ENCODE measurements at regions not wholly inside any gene's neighbourhood (a gene's known extent, or its start where the extent isn't known, plus 50 kb on each side); places are given as distances from the start of the nearest gene placed in this dataset.

DNA sequence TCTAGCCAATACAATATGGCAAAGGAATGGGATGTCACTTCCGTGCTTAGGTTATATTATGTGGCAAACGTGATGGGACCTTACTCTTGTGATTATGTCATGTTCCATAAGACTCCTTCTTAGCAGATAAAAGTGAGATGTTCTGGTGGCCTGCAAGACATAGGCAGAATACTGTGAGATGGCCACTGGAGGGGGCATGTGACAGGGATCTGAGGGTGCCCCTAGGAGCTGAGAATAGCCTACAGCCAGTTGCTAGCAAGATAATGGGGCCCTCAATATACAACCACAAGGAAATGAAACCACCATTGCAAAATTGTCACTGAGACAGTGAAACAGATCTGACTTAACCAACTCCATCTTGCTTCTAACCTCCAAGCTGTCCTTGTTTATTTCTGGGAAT lies 151.4 kb upstream of the SSTR1 start:
- TF ChIP-seq, protein P1, sequence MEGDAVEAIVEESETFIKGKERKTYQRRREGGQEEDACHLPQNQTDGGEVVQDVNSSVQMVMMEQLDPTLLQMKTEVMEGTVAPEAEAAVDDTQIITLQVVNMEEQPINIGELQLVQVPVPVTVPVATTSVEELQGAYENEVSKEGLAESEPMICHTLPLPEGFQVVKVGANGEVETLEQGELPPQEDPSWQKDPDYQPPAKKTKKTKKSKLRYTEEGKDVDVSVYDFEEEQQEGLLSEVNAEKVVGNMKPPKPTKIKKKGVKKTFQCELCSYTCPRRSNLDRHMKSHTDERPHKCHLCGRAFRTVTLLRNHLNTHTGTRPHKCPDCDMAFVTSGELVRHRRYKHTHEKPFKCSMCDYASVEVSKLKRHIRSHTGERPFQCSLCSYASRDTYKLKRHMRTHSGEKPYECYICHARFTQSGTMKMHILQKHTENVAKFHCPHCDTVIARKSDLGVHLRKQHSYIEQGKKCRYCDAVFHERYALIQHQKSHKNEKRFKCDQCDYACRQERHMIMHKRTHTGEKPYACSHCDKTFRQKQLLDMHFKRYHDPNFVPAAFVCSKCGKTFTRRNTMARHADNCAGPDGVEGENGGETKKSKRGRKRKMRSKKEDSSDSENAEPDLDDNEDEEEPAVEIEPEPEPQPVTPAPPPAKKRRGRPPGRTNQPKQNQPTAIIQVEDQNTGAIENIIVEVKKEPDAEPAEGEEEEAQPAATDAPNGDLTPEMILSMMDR (IDR thresholded peaks at IDR 0.05): no peak
- no peak for TF ChIP-seq POLR2A (IDR thresholded peaks at IDR 0.05)
- TF ChIP-seq POLR2AphosphoS5 (IDR thresholded peaks at IDR 0.05): no peak
